NCI-H446 (cell line): ENCODE measurements at regions not wholly inside any gene's neighbourhood (a gene's known extent, or its start where the extent isn't known, plus 50 kb on each side); places are given as distances from the start of the nearest gene placed in this dataset.

Source experiments
- DNase-seq, 2 experiments: peaks; one replicate each; lab custom pipeline; 2025; lab: John Stamatoyannopoulos, UW

GRCh38 chr18:41545091-41545888 lies 409.7 kb upstream of the PIK3C3 start:
- peak in 1 of 2 experiments; percentile 14 for DNase-seq

GRCh38 chr18:41543815-41544214 lies 411.2 kb upstream of the PIK3C3 start:
- no peak for DNase-seq

GRCh38 chr18:41540237-41540871 lies 414.7 kb upstream of the PIK3C3 start:
- DNase-seq: no peak

- no peak for DNase-seq
Observed at GRCh38 chr18:41538751-41539150, 416.3 kb upstream of the PIK3C3 start.

GRCh38 chr18:41537666-41538065 lies 417.4 kb upstream of the PIK3C3 start:
- DNase-seq: no peak

- DNase-seq: peak; percentile 50 to 78
Observed at GRCh38 chr18:41532344-41533086, 422.5 kb upstream of the PIK3C3 start.

- no peak for DNase-seq
Observed at GRCh38 chr18:41530970-41531369, 424.1 kb upstream of the PIK3C3 start.

GRCh38 chr18:41529093-41529492 lies 425.9 kb upstream of the PIK3C3 start:
- DNase-seq: no peak

- no peak for DNase-seq
Observed at GRCh38 chr18:41526054-41526453, 429.0 kb upstream of the PIK3C3 start.

- no peak for DNase-seq
Observed at GRCh38 chr18:41524674-41525470, 430.2 kb upstream of the PIK3C3 start.

GRCh38 chr18:41517142-41517541 lies 437.9 kb upstream of the PIK3C3 start:
- no peak for DNase-seq

- DNase-seq: peak in 1 of 2 experiments; percentile 43
Observed at GRCh38 chr18:41513438-41513837, 441.6 kb upstream of the PIK3C3 start.

GRCh38 chr18:41504316-41504715 lies 450.7 kb upstream of the PIK3C3 start:
- DNase-seq: no peak

- DNase-seq: no peak
Observed at GRCh38 chr18:41501848-41502247, 453.2 kb upstream of the PIK3C3 start.

- DNase-seq: no peak
Observed at GRCh38 chr18:41499345-41499744, 455.7 kb upstream of the PIK3C3 start.

- no peak for DNase-seq
Observed at GRCh38 chr18:41490861-41491260, 464.2 kb upstream of the PIK3C3 start.

GRCh38 chr18:41486575-41486974 lies 468.5 kb upstream of the PIK3C3 start:
- no peak for DNase-seq

- DNase-seq: peak; percentile 8 to 65
Observed at GRCh38 chr18:41484069-41484468, 471.0 kb upstream of the PIK3C3 start.

- DNase-seq: peak; percentile 53 to 86
Observed at GRCh38 chr18:41482501-41482900, 472.5 kb upstream of the PIK3C3 start.

GRCh38 chr18:41466436-41467160 lies 488.4 kb upstream of the PIK3C3 start:
- DNase-seq: no peak

GRCh38 chr18:41465386-41465785 lies 489.6 kb upstream of the PIK3C3 start:
- peak; percentile 29 to 67 for DNase-seq
